Muscle of leg (tissue), 3 donors: ENCODE measurements at regions not wholly inside any gene's neighbourhood (a gene's known extent, or its start where the extent isn't known, plus 50 kb on each side); places are given as distances from the start of the nearest gene placed in this dataset.
A peak's percentile ranks its signal among the peaks of the same experiment; 100 is the strongest.
"Not testable (repeated sequence)": the region's sequence is repeated elsewhere in the genome, so short reads cannot be mapped to it uniquely, and the experiment has no call there.

Experiments
- DNase-seq: peaks from one replicate; pipeline ENCODE4 v3.0.0; 2013
- H3K27ac ChIP-seq: one replicate; pipeline ENCODE4 v1.5.1; 2013; ENCODE audit warnings: mild to moderate bottlenecking, low read length, control low read depth
- H3K27me3 ChIP-seq: one replicate; pipeline ENCODE4 v1.6.1; 2013; ENCODE audit warnings: low read length; ENCODE audit not compliant: control insufficient read depth, insufficient read depth
- H3K36me3 ChIP-seq: one replicate; pipeline ENCODE4 v1.6.1; 2013; ENCODE audit warnings: low read length; ENCODE audit not compliant: control insufficient read depth, insufficient read depth
- H3K4me1 ChIP-seq: one replicate; pipeline ENCODE4 v1.6.1; 2013; ENCODE audit warnings: low read length; ENCODE audit not compliant: control insufficient read depth, insufficient read depth
- H3K4me3 ChIP-seq: one replicate; pipeline ENCODE4 v1.5.1; 2013; ENCODE audit warnings: low read length, control low read depth
- H3K9me3 ChIP-seq: replicated peaks from 2 replicates; pipeline ENCODE4 v1.6.1; 2013; ENCODE audit warnings: low read depth, low read length; ENCODE audit not compliant: control insufficient read depth
- WGBS: methylation state at CpG from one replicate; pipeline ENCODE4 v1.1.5; 2013; ENCODE audit warnings: missing lambda C conversion rate; ENCODE audit not compliant: insufficient coverage; 5-methylcytosine and 5-hydroxymethylcytosine counted together

- H3K9me3 ChIP-seq, result no peaks in the 10 kb centered on the region
- no peaks in the 10 kb centered on the region for H3K4me1 ChIP-seq
- no peaks in the 10 kb centered on the region for H3K36me3 ChIP-seq
- no CpG with 5 or more reads among the region's 5 CpGs for WGBS
- H3K4me3 ChIP-seq, result no peak overlapping the region
- H3K27ac ChIP-seq, result no peak overlapping the region
- no peak for DNase-seq
- H3K27me3 ChIP-seq, result no peaks in the 10 kb centered on the region
These were observed 916.1 kb downstream of the KCNJ2 start for GRCh38 chr17:71085238-71086033.

DNA sequence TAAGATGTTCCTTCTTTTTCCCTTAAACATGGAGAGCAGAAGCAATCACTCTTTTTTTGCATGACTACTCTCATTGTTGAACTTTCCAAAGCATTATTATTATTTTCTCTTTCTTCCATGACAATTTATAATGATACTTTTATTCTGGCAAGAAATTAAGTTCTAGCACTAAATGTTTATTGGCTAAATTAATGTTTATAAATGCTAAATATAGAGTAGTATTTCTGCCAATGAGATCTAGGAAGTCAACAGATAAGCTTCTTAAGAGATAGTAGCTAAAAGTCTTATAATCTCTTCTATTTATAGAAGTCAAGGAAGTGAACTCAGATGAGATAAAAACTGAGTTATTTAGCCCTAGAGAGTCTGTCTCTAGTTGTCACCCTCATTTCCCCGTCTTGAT lies 920.1 kb downstream of the KCNJ2 start:
- H3K27me3 ChIP-seq, result no peaks in the 10 kb centered on the region
- no peaks in the 10 kb centered on the region for H3K36me3 ChIP-seq
- no peaks in the 10 kb centered on the region for H3K4me1 ChIP-seq
- no CpG with 5 or more reads among the region's 1 CpG for WGBS
- no peaks in the 10 kb centered on the region for H3K9me3 ChIP-seq
- H3K27ac ChIP-seq, result no peak overlapping the region
- no peak for DNase-seq
- H3K4me3 ChIP-seq, result no peak overlapping the region

- Histone ChIP-seq H3K4me3 (no peak overlapping the region), H3K27me3 (no peaks in the 10 kb centered on the region), H3K27ac (no peak overlapping the region), H3K36me3 (no peaks in the 10 kb centered on the region), H3K9me3 (no peaks in the 10 kb centered on the region), H3K4me1 (no peaks in the 10 kb centered on the region)
- no CpG with 5 or more reads among the region's 4 CpGs for WGBS
- DNase-seq, result no peak
These were observed 928.7 kb downstream of the KCNJ2 start for GRCh38 chr17:71098071-71098470.

DNA sequence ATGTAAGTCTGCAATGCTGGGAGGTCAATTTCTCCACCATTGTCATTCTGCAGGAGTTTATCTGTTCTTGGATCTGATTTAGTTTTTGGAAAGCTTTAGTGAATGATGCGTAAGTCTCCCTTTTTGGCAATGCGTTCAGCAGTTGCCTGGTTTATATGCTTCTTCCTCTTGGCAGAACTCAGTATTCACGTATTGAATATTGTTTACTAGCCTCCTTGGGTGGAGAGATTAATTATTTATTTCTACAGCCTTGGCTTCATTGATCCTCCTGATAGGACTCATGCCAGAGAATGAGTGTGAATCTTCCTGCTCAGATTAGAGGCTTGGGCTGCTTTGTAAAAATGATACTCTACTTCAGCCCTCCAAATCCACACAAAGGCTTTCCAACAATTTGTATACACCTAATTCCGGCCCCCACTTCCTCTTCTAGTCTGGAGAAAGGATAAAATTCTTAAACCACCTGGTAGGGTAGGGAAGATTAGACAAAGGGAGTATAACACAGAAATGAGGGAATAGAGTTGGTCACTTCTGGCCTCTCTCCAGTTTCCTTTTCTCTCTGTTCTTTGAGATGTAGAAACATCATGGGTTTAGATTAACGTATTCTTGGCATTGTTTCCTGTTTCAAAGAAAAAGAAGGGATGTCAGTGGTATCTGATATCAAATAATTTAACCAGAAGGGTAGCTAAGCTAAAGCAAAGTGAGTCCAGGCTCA lies 929.8 kb downstream of the KCNJ2 start:
- Histone ChIP-seq H3K27ac (no peak overlapping the region), H3K27me3 (no peaks in the 10 kb centered on the region), H3K9me3 (no peaks in the 10 kb centered on the region), H3K4me1 (no peaks in the 10 kb centered on the region), H3K36me3 (no peaks in the 10 kb centered on the region), H3K4me3 (no peak overlapping the region)
- WGBS, result no CpG with 5 or more reads among the region's 5 CpGs
- DNase-seq, result peak; percentile 45

DNA sequence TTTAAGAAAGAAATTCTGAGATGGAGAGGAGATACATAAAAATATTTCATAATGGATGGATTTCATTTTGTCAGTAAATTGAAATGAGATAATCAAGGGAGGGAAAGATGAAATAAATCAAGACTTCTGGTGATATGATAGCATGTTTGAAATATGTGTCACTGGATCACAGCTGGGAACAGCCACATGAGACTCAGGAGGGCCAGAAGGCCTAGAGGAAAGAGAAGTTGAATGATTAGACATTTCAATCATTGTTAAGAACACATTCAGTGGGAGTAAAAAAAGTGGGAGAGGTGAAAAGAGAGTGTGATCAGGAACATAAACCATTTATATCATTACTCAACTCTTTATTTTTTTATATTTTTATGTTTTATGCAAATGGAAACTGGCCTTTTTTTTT lies 933.4 kb downstream of the KCNJ2 start:
- Histone ChIP-seq H3K36me3 (no peaks in the 10 kb centered on the region), H3K27ac (no peak overlapping the region), H3K4me3 (no peak overlapping the region), H3K9me3 (no peaks in the 10 kb centered on the region), H3K4me1 (no peaks in the 10 kb centered on the region), H3K27me3 (no peaks in the 10 kb centered on the region)
- no peak for DNase-seq

DNA sequence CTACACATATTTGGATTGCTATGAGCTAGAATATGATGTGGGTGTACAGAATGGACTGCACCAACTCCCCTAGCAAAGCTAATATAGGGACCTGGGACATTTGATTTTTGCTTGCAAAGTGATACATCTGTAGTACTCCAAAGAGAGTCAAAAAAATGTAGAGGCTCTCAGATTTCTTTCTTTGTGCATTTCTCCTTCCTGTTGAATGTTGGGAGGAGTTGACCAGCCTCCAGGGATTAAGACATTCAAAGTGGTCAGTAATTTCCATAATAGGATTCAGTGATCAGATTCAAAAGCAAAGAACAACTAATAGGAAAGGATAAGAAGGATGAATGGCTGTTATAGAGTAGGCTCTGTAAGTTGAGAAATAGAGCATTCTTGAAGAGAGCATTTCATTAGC lies 934.9 kb downstream of the KCNJ2 start:
- DNase-seq, result no peak
- Histone ChIP-seq H3K27me3 (no peaks in the 10 kb centered on the region), H3K36me3 (no peaks in the 10 kb centered on the region), H3K4me1 (no peaks in the 10 kb centered on the region), H3K9me3 (no peaks in the 10 kb centered on the region), H3K27ac (no peak overlapping the region), H3K4me3 (no peak overlapping the region)

GRCh38 chr17:71106056-71106455 lies 936.7 kb downstream of the KCNJ2 start:
- not testable (repeated sequence) for H3K27me3 ChIP-seq, H3K4me1 ChIP-seq, DNase-seq, H3K4me3 ChIP-seq, H3K36me3 ChIP-seq, H3K27ac ChIP-seq, H3K9me3 ChIP-seq

- no peak overlapping the region for H3K4me3 ChIP-seq
- WGBS, result no CpG with 5 or more reads among the region's 1 CpG
- H3K27me3 ChIP-seq, result no peaks in the 10 kb centered on the region
- H3K9me3 ChIP-seq, result no peaks in the 10 kb centered on the region
- peak; percentile 3 for DNase-seq
- no peak overlapping the region for H3K27ac ChIP-seq
- H3K36me3 ChIP-seq, result no peaks in the 10 kb centered on the region
- H3K4me1 ChIP-seq, result no peaks in the 10 kb centered on the region
These were observed 937.8 kb downstream of the KCNJ2 start for GRCh38 chr17:71107136-71107535.

DNA sequence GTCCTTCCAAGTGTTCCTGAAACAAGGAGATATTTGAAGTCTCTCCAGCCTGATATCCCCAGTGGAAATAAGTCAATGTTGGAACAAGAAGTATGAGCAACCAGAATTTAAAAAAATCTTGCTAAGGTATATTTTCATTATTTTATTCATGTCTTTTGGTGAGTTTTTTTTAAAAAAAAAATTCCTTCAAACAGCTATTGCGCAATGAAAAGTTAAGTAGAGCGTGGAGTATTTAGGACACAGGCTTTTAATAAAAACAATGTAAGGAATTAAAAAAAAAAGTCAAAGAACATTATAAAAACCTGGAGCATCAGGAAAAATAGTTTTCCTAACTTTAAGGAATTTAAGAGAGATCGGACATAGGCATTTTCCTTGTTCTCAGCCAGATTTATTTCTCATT lies 940.4 kb downstream of the KCNJ2 start:
- no peaks in the 10 kb centered on the region for H3K4me1 ChIP-seq
- H3K27ac ChIP-seq, result no peak overlapping the region
- peak; percentile 46 for DNase-seq
- no peaks in the 10 kb centered on the region for H3K27me3 ChIP-seq
- no CpG with 5 or more reads among the region's 3 CpGs for WGBS
- no peak overlapping the region for H3K4me3 ChIP-seq
- H3K36me3 ChIP-seq, result no peaks in the 10 kb centered on the region
- H3K9me3 ChIP-seq, result no peaks in the 10 kb centered on the region

DNA sequence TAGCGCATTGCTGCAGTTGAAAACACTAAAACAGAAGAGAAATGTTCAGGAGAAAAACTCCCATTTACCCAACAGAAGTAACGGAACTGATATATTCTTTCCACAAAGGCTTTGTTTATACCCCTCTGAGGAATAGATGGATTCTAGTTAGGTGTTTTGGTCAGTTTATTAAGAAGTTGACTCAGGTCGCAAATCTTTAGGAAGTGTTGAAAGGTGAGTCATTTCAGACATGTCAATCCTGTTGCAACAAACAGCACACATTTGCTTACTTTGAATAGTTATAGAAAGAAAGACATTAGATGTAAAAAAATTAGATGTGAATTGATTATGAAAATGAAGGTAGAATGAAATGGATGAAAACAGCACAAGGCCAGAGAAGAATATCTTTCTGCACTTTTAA lies 941.0 kb downstream of the KCNJ2 start:
- WGBS, result no CpG with 5 or more reads among the region's 3 CpGs
- no peaks in the 10 kb centered on the region for H3K36me3 ChIP-seq

More for the DNA sequence above, 941.0 kb downstream of the KCNJ2 start:
- Histone ChIP-seq H3K4me1 (no peaks in the 10 kb centered on the region), H3K4me3 (no peak overlapping the region), H3K27ac (no peak overlapping the region), H3K27me3 (no peaks in the 10 kb centered on the region), H3K9me3 (no peaks in the 10 kb centered on the region)
- DNase-seq, result no peak
